GM06990 (cell line): ENCODE measurements at regions not wholly inside any gene's neighbourhood (a gene's known extent, or its start where the extent isn't known, plus 50 kb on each side); places are given as distances from the start of the nearest gene placed in this dataset.

Experiments used
- DNase-seq: peaks from one replicate; pipeline ENCODE4 v3.0.0-alpha.2; 2011; ENCODE audit not compliant: insufficient read length; ENCODE audit errors: extremely low read depth
- H3K27me3 ChIP-seq: replicated peaks from 2 replicates; pipeline ENCODE4 v1.6.0; 2011; ENCODE audit warnings: low read length; ENCODE audit not compliant: control insufficient read depth, insufficient read depth
- H3K36me3 ChIP-seq: 2 replicates; pipeline ENCODE4 v1.5.1; 2011; ENCODE audit warnings: low read length; ENCODE audit not compliant: control insufficient read depth, insufficient read depth
- H3K4me3 ChIP-seq: replicated peaks from 2 replicates; pipeline ENCODE4 v1.5.1; 2011; ENCODE audit warnings: low read depth, mild to moderate bottlenecking, control low read depth, low read length
- TF ChIP-seq, protein P1 (sequence below): IDR thresholded peaks from 2 replicates; pipeline ENCODE4 v1.5.1; 2011; ENCODE audit warnings: low read length, control low read depth, mild to moderate bottlenecking, inconsistent platforms; ENCODE audit not compliant: insufficient read depth, poor library complexity, severe bottlenecking

DNA sequence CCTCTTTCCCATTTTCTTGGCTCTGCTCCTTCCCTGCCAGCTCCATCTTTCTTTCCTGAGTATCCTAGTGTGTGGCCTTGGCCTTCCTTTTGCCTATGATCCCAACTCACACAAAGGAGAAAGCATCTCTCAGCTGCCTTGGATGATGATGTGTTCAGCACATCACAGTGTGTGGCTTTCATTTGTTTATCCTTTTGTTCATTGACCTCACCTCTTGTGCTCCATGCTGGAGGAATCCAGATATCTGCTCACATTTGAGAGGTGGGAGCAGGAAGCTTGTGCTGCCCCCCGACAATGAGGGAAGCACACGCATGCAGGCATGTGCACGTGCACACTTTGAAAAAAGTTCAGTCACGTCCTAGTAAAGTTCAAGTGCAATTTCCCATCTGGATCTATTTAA is 131.0 kb downstream of the SMIM20 start:
- no peaks in the 10 kb centered on the region for H3K36me3 ChIP-seq
- H3K27me3 ChIP-seq = no peaks in the 10 kb centered on the region
- H3K4me3 ChIP-seq = no peak overlapping the region
- TF ChIP-seq, protein P1, sequence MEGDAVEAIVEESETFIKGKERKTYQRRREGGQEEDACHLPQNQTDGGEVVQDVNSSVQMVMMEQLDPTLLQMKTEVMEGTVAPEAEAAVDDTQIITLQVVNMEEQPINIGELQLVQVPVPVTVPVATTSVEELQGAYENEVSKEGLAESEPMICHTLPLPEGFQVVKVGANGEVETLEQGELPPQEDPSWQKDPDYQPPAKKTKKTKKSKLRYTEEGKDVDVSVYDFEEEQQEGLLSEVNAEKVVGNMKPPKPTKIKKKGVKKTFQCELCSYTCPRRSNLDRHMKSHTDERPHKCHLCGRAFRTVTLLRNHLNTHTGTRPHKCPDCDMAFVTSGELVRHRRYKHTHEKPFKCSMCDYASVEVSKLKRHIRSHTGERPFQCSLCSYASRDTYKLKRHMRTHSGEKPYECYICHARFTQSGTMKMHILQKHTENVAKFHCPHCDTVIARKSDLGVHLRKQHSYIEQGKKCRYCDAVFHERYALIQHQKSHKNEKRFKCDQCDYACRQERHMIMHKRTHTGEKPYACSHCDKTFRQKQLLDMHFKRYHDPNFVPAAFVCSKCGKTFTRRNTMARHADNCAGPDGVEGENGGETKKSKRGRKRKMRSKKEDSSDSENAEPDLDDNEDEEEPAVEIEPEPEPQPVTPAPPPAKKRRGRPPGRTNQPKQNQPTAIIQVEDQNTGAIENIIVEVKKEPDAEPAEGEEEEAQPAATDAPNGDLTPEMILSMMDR = no peak
- DNase-seq = no peak

DNA sequence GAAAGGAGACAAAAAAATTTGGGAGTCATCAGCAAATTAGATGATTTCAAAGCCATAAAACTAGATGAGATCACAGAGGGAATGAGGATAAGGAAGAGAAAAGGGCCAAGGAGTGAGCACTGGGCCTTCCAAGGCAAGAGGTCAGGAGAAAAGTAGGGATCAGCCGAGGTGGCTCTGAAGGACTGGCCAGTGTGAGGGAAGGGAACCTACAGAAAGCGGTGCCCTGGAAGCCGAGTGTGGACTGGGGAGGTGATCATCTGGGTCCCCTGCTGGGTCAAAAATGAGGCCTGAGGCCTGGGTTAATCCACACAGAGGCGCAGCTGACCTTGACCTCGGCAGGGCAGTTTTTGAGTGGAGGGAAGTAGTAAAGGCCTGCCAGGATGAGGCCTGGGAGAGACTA is 133.8 kb downstream of the SMIM20 start:
- TF ChIP-seq, protein P1 = no peak
- DNase-seq = no peak
- Histone ChIP-seq H3K27me3 (no peaks in the 10 kb centered on the region), H3K36me3 (no peaks in the 10 kb centered on the region), H3K4me3 (no peak overlapping the region)

DNA sequence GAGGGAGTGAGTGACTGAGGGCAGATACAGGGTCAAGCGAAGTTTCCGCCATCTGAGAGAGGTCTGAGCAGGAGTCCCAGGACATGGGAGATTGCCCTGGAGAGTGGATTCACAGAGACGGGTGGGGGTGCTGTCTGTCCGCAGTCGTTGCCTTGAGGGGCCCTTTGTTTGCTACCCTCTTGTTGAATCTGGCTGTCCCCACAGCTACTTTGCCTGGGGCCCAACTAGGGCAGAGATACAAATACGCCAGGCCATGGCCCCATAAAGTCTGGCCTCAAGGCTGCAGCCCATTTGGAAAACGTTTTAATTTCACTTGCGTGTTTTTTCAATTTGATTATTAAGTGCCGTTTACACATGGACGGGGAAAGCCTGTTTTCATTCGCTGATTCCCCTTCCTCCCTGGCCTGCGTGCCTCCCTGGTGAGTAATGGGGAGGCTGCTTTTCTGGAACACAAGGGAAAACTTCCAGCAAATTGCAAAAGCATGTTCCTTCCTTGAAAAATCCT is 134.4 kb downstream of the SMIM20 start:
- TF ChIP-seq, protein P1 = no peak
- no peaks in the 10 kb centered on the region for H3K27me3 ChIP-seq
- no peaks in the 10 kb centered on the region for H3K36me3 ChIP-seq
- H3K4me3 ChIP-seq = no peak overlapping the region
- DNase-seq = no peak

DNA sequence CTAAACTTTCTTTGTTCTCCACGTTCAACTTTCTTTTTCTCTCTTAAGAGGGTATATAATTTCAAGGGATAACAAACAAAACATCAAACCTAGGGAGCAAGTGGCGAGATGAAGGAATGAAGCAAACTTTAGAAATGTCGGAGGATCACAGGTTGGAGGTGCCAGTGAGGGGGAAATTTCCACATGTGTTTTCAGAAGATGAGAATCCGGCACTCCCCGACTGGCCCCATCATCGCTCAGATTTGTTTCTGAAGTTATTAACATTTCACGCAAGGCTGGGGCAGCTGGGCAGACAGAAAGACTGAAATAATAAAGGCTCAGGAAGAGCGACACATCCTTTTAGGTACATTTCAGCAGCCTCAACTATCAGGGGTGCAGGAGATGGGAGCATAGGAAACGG is 134.9 kb downstream of the SMIM20 start:
- TF ChIP-seq, protein P1 = no peak
- H3K36me3 ChIP-seq = no peaks in the 10 kb centered on the region
- no peak for DNase-seq
- H3K4me3 ChIP-seq = no peak overlapping the region
- no peaks in the 10 kb centered on the region for H3K27me3 ChIP-seq

DNA sequence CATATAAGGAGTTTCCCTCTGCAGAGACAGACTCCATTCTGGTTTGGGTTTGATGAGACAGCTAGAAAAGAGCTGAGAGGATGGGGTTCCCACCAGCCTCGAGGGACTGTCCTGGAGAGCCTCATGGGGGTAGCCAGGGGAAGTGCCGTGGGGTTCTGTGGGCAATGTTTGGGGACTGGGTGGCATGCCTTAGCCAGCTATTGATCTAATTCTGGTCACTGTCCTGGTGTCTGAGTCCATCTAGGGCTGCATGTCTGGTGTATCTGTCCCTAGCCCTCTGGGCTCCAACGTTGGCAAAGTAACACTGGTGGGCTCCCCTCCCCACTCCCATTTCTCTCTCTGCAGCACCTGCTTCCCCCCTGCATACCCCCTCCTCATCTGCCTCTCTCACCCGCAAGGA is 135.4 kb downstream of the SMIM20 start:
- H3K27me3 ChIP-seq = no peaks in the 10 kb centered on the region
- DNase-seq = no peak
- H3K4me3 ChIP-seq = no peak overlapping the region
- no peaks in the 10 kb centered on the region for H3K36me3 ChIP-seq
- TF ChIP-seq, protein P1 = no peak

DNA sequence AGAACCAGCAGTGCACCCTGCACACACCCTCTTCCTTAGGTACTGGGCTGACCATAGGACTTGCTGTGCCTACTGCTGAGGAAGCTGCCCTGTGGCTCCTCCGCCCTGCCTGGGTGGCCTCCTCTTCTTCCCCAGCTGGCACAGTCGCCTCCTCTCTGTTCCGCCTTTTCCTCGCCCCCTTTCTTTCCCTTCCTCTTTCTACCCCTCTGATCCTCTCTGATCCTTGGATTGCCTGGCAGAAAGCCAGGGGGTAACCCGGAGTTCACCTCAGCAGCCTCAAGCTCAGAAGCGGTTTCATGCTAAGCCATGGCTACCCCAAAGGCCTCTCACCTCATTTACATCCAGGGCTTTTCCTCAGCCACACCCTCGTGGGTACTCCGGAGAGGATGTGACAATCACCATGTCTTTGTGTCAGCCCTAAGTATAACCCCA is 136.2 kb downstream of the SMIM20 start:
- TF ChIP-seq, protein P1 = no peak
- no peak for DNase-seq
- no peaks in the 10 kb centered on the region for H3K36me3 ChIP-seq

More for the DNA sequence above, 136.2 kb downstream of the SMIM20 start:
- Histone ChIP-seq H3K27me3 (no peaks in the 10 kb centered on the region), H3K4me3 (no peak overlapping the region)
